GM12892 (cell line): ENCODE measurements at regions not wholly inside any gene's neighbourhood (a gene's known extent, or its start where the extent isn't known, plus 50 kb on each side); places are given as distances from the start of the nearest gene placed in this dataset.

ENCODE experiments used
- POLR2A ChIP-seq: IDR thresholded peaks from 2 replicates; pipeline ENCODE4 v1.6.1; 2011; ENCODE audit warnings: low read depth, low read length, control low read depth
- POLR2AphosphoS5 ChIP-seq: IDR thresholded peaks from 2 replicates; pipeline ENCODE4 v1.6.1; 2011; ENCODE audit warnings: low read depth, low read length, control low read depth
- TAF1 ChIP-seq: IDR thresholded peaks from 2 replicates; pipeline ENCODE4 v1.6.1; 2011; ENCODE audit warnings: low read depth, mild to moderate bottlenecking, control low read depth, low read length, borderline replicate concordance

DNA sequence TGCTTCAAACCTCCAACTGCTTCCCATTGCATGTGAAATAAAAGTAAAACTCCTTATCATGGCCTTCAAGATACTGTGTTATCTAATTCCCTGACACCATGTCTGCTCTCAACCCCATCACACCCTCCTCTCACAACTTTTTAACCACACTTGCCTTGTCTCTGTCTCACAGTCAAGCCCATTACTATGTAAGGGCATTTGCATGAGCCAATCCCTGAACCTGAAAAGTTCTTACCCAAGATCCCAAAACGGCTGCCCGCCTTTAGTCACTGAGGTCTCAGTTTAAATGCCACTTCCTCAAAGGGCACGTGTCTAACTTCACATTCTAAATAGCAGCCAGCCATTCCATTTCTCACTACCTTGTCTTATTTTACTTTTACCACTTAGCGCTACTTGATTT, 83.1 kb downstream of the SST start:
- TF ChIP-seq POLR2A (no peak), POLR2AphosphoS5 (no peak), TAF1 (no peak)
